ENCODE measurements at regions not wholly inside any gene's neighbourhood (a gene's known extent, or its start where the extent isn't known, plus 50 kb on each side); places are given as distances from the start of the nearest gene placed in this dataset.

DNA sequence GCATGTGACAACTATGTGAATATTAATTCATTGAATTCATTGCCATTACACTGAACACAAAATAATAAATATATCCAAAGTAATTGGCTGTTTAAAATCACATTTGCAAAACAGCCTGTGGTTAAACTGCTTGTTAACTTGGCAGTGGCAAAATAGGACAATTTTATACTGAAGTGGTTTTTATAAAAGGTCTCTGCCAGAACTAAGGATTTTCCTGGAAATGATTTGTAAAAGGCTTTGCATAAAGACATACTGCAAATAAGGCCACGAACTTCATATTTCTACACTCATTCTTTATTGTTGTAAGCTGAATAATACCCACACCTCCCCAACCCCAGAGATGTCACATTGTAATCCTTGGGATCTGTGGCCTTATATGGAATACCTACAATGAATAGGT, 370.3 kb upstream of the RGMB start:
- TF ChIP-seq, protein P1, sequence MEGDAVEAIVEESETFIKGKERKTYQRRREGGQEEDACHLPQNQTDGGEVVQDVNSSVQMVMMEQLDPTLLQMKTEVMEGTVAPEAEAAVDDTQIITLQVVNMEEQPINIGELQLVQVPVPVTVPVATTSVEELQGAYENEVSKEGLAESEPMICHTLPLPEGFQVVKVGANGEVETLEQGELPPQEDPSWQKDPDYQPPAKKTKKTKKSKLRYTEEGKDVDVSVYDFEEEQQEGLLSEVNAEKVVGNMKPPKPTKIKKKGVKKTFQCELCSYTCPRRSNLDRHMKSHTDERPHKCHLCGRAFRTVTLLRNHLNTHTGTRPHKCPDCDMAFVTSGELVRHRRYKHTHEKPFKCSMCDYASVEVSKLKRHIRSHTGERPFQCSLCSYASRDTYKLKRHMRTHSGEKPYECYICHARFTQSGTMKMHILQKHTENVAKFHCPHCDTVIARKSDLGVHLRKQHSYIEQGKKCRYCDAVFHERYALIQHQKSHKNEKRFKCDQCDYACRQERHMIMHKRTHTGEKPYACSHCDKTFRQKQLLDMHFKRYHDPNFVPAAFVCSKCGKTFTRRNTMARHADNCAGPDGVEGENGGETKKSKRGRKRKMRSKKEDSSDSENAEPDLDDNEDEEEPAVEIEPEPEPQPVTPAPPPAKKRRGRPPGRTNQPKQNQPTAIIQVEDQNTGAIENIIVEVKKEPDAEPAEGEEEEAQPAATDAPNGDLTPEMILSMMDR (IDR thresholded peaks at IDR 0.05) = no peak
- TF ChIP-seq POLR2A (IDR thresholded peaks at IDR 0.05) = no peak
